Kidney (tissue), 13 donors: ENCODE measurements at regions not wholly inside any gene's neighbourhood (a gene's known extent, or its start where the extent isn't known, plus 50 kb on each side); places are given as distances from the start of the nearest gene placed in this dataset.
"Not testable (repeated sequence)": the region's sequence is repeated elsewhere in the genome, so short reads cannot be mapped to it uniquely, and the experiment has no call there.

Source experiments
- DNase-seq, 5 donors: peaks; one replicate each; pipeline ENCODE4 v3.0.0-alpha.2; 2013 to 2020
- FAIRE-seq: peaks from 2 replicates; lab custom pipeline; 2012; peaks lifted over from hg19 to GRCh38; lab: Jason Lieb, UNC
- H3K27ac ChIP-seq, 2 donors: one replicate each; pipeline ENCODE4 v1.7.0; 2013; ENCODE audit warnings: low read depth in 2 of 2, low read length in 2 of 2, inconsistent platforms in 1 of 2
- H3K27me3 ChIP-seq: one replicate; pipeline ENCODE4 v1.7.1; 2013; ENCODE audit warnings: low read length, inconsistent platforms; ENCODE audit not compliant: control insufficient read depth, insufficient read depth
- H3K36me3 ChIP-seq, 3 donors: one replicate each; pipeline versions ENCODE4 v1.7.0 to v1.7.1; 2013; ENCODE audit warnings: low read length in 3 of 3, control low read depth in 1 of 3, inconsistent platforms in 1 of 3; ENCODE audit not compliant: insufficient read depth in 3 of 3, control insufficient read depth in 2 of 3
- H3K4me1 ChIP-seq, 3 donors: one replicate each; pipeline versions ENCODE4 v1.7.0 to v1.7.1; 2013; ENCODE audit warnings: low read length in 3 of 3, inconsistent platforms in 1 of 3, low read depth in 1 of 3; ENCODE audit not compliant: control insufficient read depth in 2 of 3, insufficient read depth in 2 of 3
- H3K4me3 ChIP-seq, 3 donors: one replicate each; pipeline versions ENCODE4 v1.7.0 to v1.8.1; 2013; ENCODE audit warnings: low read length in 3 of 3, control low read depth in 1 of 3, inconsistent platforms in 1 of 3
- H3K9ac ChIP-seq, 3 donors: one replicate each; pipeline versions ENCODE4 v1.7.0 to v1.7.1; 2013; ENCODE audit warnings: low read length in 3 of 3, control low read depth in 1 of 3, inconsistent platforms in 1 of 3
- H3K9me3 ChIP-seq, 3 donors: one replicate each; pipeline versions ENCODE4 v1.7.0 to v1.7.1; 2013; ENCODE audit warnings: low read length in 3 of 3, control low read depth in 1 of 3, inconsistent platforms in 1 of 3; ENCODE audit not compliant: control insufficient read depth in 2 of 3, insufficient read depth in 1 of 3
- CTCF ChIP-seq: IDR thresholded peaks from 3 replicates; pipeline ENCODE4 v1.5.1; 2012; ENCODE audit warnings: mild to moderate bottlenecking, moderate library complexity, borderline replicate concordance; ENCODE audit not compliant: insufficient read depth; ENCODE audit errors: extremely low read depth
- intact Hi-C: fragments of 100-400 bp; cut with DNase I; formaldehyde crosslinking; loops from one replicate; pipeline ENCODE4 v1.11.1; 2022
- donor health status: control.
- donor health status: control.
- donor health status: control.
- donor health status: control.
- donor health status: control.
- donor health status: DM: yes; HTN: yes; CAD: no.
- donor health status: Normal renal cell carcinoma (clear cell type).

- Histone ChIP-seq H3K4me3 (no peak overlapping the region), H3K9ac (no peak overlapping the region), H3K4me1 (no peaks in the 10 kb centered on the region), H3K36me3 (no peaks in the 10 kb centered on the region), H3K9me3 (peaks cover 0 to 3% (median 0%) of the 10 kb centered on the region in 3 donors), H3K27ac (no peak overlapping the region), H3K27me3 (no peaks in the 10 kb centered on the region)
- TF ChIP-seq CTCF, result no peak
- DNase-seq (no peak), FAIRE-seq (no peak)
- intact Hi-C loops, result no loop called here
Observed at GRCh38 chr12:89768586-89769482, 60.2 kb upstream of the ATP2B1 start.

- H3K4me3 ChIP-seq, result no peak overlapping the region
- intact Hi-C loops, result no loop called here
- no peaks in the 10 kb centered on the region for H3K27me3 ChIP-seq
- peaks cover 0 to 3% (median 0%) of the 10 kb centered on the region in 3 donors for H3K9me3 ChIP-seq
- H3K4me1 ChIP-seq, result no peaks in the 10 kb centered on the region
- no peak for TF ChIP-seq CTCF
- no peak overlapping the region for H3K27ac ChIP-seq
- no peak overlapping the region for H3K9ac ChIP-seq
- no peak for FAIRE-seq
- DNase-seq, result no peak
- H3K36me3 ChIP-seq, result no peaks in the 10 kb centered on the region
Observed at GRCh38 chr12:89765959-89766824, 57.6 kb upstream of the ATP2B1 start.

GRCh38 chr12:89764164-89764563 is 55.5 kb upstream of the ATP2B1 start:
- FAIRE-seq, intact Hi-C loops, H3K36me3 ChIP-seq, H3K27me3 ChIP-seq, H3K9ac ChIP-seq, DNase-seq, H3K4me1 ChIP-seq, H3K4me3 ChIP-seq, H3K9me3 ChIP-seq, H3K27ac ChIP-seq: not testable (repeated sequence)
